HG03521 (cell line): ENCODE measurements at regions not wholly inside any gene's neighbourhood (a gene's known extent, or its start where the extent isn't known, plus 50 kb on each side); places are given as distances from the start of the nearest gene placed in this dataset.

Source experiments
- ATAC-seq: cut with Tn5 transposase; IDR thresholded peaks from one replicate; pipeline ENCODE4 v1.9.1; 2021; ENCODE audit warnings: mild to moderate bottlenecking, moderate library complexity; ENCODE audit not compliant: unreplicated experiment

DNA sequence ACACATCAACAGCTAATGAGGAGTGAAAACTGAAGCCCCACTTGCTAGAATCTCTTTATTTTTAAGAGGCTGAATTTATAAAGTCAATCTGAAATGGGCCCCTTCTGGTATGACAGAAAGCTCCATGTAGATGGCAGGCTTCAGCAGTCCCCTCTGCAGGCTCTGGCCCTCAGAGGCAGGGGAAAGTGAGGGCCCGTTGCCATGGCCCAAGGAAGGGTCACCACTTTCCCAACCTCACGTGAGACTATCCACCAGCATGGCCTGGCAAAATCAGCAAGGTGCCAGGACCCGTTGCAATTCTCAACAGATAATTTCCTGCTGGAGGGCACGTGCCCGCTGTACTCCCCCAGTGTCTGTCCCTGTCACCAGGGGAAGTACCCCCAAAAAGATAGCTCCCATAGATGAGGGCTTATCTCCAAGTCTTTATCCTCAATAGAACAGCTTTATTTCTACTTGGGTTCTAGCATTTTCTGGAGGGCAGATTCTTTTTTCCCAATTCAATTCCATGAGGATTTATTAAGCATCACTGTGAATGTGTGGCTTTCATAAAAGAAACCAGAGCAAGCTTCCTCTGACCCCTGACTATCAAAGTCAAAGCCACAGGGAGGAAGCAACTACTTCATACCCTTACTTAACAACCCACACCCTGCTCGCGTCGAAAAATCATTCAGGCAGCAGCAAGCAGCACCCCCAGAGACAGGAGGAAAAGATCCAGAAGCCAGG is 85.4 kb upstream of the FSTL4 start:
- no peak for ATAC-seq

DNA sequence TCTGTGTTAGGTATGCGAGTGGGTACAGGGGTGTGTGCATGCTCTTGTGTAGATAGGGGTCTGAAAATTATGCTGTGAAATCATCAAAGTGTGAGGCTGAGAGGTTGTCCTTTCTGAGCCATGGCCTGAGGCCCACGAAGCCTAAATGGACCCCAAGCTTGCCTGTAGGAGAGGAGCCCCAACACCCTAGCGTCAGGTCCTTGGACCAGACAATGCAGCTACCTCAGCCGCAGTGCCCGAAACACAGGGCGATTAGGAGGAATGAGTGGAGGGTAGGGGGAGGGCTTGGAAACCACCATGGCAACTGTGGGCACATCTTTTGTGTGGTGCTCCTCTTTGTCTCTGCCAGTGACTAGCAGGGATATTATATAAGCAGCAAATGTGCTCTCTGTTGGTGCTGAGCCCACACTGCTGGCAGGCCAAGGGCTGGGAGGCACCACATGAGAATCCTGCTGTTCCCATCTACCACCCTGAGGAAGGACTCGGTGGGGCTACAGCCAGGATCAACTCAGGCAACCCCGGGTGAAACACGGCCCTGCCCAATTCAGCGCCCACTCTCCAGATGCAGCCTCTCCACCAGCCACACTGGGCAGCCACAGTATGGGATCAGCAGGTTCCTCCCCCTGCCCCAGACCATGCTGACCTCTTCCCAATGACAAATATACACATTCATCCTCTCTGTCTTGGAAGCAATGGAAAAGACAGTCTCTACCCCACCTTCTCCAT is 84.6 kb upstream of the FSTL4 start:
- no peak for ATAC-seq

DNA sequence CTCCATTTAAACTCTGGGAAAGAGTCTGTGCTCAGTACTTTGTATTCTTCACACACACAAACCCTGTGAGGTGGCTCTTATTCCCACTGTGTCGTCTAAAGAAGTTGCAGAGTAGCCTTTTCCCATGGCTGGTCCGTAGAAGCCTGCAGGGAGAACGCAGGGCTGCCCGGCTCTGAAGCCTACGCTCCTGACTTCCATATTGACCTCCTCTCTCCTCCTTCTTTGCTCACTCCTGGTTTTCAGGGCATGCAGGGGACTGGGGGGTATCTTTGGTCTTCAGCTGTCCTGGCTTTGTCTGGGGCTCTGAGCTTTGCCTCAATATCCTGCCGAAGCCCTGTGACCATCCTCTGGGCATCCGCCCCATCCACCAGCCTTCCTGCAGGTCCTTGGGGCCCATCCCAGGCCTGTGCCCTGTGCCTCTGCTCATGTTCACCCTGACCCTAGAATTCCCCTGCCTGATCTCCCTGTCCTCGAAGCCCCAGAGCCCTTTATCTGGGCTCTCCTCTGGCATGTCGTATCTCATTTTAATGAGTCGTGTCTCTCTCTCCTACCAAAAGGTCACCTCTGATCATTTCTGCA is 83.8 kb upstream of the FSTL4 start:
- ATAC-seq: no peak

DNA sequence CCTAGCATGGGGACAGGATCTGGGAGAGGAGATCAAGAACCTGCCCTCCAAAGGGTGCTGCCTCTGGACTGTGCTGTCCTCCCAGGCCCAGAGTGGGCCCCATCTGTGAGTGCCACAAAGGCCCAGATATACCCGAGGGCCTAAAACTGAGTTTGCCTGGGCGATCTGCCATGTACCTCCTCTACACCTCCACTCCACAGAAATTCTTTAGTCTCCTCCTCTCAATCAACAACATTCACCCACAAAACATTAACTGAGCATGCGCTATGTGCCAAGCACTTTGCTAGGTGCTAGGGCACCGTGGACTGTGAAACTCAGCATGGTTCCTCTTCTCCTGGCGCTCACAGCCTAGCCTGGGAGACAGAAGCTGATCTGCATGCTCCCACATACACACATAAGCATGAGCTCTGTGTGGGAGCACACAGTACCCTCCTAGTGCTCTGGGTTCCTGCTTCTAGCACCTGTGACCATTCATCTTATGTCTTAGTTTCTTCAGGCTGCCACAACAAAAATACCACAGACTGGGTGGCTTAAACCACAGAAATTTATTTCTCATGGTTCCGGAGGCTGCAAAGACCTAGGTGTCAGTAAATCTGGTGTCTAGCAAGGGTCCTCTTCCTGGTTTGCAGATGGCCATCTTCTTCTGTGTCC is 82.0 kb upstream of the FSTL4 start:
- ATAC-seq: no peak

DNA sequence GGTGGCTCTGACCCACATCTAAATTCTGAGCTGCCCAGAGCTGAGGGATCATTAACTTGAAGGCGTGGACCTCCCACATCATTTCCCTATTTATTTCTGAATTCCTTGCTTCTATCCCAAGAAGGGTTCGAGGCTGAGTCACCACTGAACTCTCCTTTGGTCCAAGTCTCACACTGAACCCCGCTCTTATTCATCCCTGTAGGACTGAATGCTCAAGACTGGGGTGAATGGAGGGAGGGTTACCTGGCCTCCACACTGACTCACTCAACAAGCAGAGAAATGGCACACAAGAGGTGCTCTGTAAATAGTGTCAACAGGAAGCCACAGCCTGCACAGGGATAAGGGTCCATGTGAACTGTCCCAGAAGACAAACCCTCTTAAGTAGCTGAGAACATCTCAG is 79.1 kb upstream of the FSTL4 start:
- ATAC-seq: no peak

DNA sequence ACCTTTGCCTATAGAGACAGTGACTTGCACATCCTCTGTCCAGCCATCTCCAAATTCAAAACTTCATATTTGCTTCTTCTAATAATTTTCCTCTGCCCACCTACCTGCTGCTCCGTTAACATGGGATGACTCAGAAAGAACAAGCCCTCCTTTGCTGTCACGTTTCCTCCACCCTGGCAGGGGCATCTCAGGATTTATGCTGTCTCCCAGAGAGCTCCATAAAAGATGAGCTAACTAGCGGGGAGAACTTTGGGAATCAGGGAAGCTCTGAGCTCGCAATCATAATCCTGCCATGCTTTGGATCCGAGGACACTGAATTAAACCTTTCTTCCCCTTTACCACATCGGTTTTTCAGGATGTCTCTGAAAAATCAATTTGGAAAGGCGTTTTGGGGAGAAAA is 78.4 kb upstream of the FSTL4 start:
- ATAC-seq: no peak

DNA sequence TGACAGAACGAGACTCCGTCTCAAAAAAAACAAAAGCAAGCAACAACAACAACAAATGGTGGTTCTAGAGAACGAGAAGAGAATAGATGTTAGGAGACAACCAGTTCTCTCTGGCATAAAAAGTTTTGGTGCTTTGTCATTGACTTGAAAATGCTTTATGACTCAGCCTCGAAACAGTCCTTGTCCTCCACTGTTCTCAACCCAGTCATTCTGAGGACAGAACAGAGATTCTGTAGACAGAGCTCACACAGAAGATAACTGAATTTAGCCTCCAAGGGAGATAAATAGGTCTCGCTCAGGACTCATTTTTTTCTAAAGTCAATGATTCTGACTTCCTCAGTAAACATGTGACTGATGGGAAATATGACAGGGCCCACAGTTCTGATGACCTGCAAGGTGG is 76.0 kb upstream of the FSTL4 start:
- ATAC-seq: no peak

DNA sequence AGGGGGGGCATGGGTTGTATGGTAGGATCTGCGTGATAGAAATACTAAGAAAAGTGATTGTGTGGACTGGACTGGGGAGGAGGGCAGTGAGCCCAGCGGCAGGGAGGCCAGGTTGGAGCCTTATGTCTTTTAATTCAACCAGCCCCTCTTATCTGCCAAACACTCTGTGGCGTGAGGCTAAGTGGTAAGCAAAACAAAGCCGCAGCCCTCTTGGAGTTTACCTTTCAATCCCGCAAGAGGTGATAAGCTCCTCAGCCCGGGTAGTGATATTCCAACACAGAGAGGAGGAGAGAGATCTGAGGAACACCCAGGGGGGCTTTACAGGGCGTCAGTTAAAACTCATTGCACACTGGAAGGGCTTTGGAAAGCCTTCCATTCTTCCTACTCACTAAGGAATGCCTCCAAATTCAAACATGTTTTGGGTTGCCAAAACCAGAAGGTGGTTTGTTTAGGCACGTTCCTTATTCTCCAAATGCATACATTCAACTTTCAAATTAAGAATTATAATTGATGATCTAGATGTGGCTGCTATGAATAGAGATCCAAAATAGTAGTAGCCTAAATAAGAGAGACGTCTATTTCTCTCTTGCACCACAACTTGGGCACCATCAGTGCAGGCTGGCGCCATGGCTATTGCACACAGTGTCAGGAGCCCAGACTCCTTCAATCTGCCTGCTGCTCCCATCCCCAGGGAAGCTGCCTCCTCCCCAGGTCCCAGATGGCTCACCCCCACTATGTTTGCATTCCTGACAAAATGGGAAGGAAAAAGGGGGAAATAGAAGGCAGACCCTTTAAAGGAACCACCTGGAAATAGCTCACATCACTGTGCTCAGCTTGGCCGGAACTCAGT is 75.1 kb upstream of the FSTL4 start:
- no peak for ATAC-seq

DNA sequence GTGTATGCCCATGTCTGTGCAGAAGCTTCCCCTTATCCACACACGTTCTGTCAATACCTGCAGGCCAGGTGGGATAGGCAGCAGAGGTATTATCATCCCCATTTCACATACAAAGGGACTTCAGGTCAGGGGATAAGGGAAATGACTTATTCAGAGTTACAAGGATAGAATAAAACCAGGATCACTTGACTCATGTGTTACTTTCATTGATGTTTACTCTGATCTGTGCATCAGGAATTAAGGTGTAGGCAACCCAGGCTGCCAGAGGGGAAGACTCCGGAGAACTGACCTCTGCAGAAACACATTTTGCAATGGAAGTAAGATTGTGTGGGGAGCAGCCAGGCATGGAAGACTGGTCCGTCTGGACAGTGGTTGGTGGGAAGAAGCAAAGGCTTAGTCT is 74.2 kb upstream of the FSTL4 start:
- no peak for ATAC-seq

DNA sequence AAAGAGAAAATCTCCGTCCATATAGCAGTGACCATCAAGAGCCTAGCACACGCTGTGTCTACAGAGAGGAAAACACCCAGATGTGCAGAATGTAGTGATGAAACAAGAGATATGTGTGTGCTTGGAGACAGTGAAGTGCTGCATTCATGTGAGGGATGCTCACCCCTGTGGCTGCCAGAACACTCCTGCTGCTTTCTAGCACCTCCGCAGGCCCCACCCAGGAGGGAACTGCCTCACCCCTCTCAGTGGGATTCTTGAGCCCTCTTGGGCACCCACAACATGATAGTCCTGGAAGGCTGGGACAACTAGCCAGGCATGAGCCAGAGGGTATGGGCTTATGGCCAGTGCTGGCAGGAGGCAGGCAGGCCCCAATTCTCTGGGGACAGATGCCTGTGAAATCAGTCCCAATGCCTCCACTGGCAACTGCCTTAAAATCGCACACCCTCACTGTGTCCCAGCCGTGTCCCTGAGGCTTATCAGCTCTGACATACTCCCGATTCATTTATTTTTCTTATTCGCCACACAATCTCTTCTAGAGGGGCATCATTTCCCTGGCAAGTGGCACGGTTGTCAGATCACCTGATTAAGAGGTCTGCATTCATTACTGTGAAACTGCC is 73.2 kb upstream of the FSTL4 start:
- no peak for ATAC-seq

DNA sequence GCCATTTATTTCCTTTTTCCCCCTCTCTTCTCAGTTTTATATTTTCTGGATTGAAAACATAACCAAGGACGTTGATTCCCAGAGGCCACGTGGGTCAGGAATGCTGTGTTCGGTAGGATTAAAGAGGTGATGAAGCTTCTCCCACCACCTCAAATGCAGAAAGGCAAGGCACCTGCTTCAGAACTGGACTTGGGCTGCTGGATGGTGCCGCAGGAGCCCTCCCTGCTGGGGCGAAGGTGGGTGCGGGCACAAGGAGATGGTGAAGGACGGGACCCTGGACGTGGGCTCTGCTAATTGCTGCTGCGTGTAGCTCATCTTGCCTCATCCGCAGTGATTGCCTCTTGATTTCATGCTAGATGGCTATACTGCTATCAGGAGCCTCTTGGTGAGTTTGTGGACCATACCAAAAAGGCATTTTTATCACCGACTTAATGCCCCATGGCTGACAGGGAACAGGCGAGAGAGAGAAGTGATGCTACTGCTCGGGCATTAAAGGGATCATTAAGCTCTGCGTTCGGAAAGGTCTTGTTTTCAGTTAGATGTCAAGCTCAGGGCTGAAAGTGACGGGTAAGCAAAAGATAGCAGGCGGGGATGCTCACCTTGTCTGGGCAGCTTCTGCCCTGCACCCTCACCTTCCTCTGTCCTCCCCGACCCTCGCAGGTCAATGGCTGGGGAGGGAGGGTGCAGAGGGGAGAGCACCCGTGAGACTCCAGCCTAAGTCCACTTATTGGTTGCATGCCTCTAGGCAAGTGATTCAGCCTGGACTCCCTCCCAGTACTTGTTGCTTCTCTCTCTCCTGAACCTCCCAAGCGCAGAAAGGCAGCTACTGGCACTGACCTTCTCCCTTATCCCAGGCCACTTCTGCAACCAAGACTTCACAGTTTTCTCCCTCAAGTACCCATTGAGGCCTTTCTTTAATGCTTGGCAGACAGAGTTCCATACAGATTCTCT is 71.6 kb upstream of the FSTL4 start:
- ATAC-seq: no peak

DNA sequence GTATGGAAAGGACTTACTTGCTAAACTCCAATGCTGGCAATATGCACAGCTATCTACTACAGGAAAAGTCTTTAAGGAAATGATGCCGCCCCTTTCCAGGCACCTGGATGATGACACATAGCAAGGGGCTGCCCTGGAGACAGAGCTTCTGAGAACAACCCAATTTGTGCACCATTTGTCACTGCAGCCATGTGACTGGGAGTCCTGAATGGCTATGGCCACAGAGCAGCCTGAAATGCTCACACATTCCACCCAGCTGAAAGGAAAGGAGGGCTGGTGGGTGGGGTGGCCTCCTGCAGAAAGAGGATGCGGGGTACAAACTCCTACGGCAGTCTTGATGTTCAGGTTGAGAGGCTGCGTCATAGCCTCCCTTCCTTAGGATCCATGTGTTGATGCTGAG is 70.1 kb upstream of the FSTL4 start:
- no peak for ATAC-seq

DNA sequence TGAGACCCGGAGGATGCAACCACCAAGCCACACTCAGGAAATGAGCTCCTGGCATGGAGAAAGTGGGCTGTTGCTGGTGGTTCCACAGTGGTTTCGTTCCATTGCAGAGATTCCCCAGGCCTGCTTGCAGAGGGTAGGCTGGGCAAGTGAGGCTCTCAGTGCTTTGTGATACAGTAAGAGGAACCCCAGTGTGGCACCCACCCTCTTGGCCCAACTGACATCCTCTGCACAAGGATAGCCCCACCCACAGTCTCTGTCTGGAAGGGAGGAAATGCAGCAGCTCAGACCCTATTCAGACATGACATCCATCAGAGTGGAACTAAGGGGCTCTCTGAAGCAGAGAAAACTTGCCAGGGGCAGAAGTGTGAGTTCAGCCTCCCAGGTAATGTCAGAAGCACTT is 69.6 kb upstream of the FSTL4 start:
- no peak for ATAC-seq

DNA sequence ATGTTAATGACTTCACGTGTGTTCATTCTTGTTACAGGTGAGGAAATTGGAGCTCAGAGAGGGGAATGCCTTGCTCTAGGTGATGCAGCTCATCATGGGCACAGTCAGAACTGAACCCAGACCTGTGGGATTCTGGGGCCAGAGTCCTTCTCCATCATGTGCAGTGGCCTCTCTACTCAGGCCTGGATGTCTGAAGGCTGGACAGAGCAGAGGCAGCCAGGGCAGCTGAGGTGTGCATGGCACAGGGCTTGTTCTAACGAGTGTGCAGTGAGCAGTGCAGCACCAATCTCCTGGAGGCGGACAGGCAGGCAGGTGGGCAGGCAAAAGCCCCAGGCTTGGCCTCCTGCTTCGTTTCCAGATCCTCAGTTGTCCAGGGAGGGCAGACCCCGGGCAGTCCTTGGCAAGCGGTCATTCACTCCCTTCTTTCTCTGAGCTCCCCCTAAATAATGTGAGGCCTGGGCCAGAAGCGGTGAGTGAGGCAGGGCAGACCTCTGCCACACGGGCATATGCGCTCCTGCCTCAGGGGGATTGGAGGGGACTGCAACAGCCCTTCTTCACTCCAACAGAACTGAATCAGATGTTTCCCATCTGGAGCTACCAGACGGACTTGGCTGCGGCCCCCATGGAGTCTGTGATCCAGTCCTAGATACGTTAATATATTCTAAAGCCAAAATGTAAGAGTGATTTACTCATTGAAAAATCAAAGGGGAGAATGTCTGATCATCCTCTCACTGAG is 68.7 kb upstream of the FSTL4 start:
- no peak for ATAC-seq

DNA sequence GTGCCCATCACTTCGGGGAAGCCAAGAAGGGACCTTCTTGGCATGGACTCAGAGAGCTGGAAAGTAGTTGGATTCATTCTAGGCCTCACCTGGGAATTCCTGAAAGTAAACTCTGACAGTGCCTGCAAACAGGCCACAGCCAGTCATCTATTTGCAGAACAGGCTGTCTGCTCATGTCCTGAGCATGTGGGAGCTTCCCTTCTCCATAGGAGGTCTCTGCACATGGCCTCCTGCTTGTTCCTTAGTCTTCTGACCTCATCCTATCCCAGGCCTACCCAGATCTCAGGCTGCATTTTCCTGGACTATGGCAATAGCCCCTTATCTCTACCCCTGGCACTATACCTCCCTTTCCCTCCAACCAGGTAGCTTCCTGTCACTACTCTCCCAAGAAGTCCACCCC is 67.2 kb upstream of the FSTL4 start:
- ATAC-seq: no peak

DNA sequence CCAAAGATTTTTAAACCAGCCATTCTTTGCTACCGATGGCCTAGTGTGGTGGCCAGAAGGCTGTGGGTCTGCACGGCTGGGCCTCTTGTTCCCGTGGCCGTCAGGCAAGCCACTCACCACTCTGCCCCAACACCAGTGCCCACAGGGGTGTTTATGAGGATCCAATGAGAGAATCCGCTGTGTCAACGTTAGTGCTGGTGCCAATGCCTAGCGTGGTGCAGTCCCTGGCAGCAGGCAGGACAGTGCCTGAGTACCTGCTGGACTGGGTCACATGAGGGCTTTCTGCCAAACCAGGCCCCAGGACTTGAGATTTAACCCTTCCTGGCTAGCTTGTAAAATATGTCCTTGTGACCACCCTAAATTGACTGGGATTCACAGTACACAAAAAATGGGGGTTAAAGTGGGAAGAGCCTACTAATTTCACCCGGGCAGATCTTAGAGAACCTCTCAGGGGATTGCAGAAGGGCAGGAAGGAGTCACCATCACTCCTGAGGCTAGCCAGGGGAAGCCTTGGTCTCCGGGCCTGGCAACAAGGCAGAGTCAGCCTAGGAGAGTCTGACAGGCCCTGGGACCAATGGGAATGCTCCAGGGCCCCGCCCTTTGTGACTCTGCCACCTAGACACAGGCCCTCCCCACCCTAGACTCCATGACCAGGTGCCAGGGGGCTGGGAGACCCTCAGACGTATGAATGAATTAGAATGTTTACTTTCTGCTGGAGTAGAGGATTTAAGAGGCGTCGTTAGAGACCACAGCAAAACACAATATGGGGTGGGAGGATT is 63.2 kb upstream of the FSTL4 start:
- no peak for ATAC-seq

DNA sequence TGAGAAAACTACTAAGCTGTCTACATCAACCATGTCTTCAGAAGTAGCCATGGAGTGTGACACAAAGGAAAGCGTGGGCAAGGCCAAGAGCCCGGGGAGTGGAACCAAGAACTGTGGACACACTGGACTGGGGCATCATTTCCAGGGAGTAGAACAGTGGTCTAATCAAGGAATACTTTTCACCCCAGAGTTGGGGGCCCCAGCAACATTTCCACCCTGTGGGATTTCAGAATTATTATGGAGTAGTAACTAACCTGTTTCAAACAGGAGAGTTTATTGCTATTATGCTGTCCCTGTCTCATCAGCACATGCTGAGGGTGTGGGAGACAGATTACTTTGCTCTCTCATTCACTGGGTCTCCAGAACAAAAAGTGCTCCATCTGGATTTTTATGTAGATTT is 58.0 kb upstream of the FSTL4 start:
- ATAC-seq: no peak

DNA sequence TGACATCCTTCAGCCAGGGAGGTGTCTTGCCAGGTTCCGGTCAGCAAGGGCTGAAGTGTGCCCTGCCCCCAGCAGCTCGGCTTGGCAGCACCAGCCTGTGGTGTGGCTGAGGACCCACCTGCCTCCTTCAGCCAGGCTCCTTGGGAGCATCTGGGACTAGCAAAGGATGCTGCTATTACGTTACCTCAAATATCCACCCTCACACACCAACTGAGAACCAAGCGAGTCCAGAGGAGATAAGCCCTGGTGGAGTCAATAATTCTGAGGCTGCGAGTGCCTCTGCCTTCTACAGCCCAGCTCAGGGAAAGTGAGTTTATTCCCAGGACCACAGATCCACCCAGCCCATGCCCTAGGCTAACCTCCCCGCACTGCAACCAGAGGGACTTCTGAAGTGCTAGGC is 57.1 kb upstream of the FSTL4 start:
- no peak for ATAC-seq
